GM21528 (cell line): ENCODE measurements at regions not wholly inside any gene's neighbourhood (a gene's known extent, or its start where the extent isn't known, plus 50 kb on each side); places are given as distances from the start of the nearest gene placed in this dataset.

Source experiments
- ATAC-seq: cut with Tn5 transposase; IDR thresholded peaks from one replicate; pipeline ENCODE4 v1.9.1; 2021; ENCODE audit warnings: mild to moderate bottlenecking, moderate library complexity; ENCODE audit not compliant: unreplicated experiment, low FRiP score

DNA sequence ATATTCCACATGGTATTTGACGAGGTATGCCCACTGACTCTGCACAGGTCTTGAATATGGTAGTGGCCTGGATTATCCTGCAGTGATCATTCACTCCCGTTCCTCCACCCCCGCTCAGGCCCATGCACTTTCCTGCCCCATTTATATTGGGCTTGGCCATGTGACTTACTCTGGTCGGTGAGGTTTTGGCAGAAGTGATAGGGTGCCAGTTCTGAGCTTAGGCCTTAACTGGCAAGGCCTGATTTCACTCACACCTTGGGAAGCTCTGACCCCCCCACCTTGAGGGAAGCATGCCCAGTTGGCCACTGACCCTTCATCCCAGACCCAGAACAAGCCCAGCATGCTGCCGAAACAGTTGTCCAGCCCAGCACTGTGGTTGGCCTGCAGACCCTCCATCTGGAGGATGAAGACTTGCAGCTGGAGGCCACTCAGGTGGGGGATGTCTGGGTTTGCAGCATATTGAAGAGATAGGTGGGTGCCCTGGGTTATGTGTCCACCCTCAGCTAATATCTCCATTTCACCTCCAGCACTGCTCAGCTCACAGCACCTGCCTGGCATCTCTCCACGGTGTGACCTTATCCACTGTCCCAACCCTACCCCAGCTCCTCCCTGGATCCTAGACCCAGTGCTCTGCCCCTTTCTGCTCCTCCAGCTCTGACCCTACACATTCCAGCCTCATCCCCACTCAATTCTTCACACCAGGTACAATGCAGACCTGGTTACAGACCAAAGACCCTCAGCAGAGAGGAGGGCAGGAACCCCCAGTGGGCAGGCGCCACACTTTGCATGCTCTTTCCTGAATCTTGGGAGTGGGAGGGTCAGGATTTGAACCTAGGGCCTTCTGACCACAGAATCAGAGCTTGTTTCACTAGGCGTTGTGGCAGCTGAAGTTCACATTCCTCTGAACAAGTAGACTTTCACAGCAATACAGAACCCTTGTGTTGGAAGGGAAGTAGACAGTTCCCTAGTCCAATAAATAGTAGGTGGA, 138.1 kb upstream of the CHST15 start:
- no peak for ATAC-seq

DNA sequence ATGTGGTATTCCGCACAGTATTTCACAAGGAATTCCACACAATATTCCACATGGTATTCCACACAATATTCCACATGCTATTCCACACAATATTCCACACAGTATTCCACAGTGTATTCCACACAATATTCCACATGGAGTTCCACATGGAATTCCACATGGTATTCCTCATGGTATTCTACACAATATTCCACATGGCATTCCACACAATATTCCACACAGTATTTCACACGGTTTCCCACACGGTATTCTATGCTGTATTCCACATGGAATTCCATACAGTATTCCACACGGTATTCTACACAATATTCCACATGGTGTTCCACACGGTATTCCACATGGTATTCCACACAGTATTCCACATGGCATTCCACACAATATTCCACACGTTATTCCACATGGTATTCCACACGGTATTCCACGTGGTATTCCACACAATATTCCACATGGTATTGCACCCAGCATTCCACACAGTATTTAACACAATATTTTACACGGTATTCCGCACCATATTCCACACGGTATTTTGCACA, 137.3 kb upstream of the CHST15 start:
- no peak for ATAC-seq

DNA sequence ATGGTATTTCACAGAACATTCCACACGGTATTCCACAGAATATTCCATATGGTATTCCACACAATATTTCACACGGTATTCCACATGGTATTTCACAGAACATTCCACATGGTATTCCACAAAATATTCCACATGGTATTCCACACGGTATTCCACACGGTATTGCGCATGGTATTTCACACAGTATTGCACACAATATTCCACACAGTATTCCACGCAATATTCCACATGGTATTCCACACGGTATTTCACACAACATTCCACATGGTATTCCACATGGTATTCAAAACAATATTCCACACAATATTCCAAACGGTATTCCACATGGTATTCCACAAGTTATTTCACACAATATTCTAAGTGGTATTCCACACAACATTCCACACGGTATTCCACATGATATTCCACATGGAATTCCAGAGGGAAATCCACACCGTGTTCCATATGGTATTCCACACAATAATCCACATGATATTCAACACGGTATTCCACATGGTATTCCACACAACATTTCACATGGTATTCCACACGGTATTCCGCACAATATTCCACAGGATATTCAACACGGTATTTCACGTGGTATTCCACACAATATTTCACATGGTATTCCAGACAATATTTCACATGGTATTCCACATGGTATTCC, 136.7 kb upstream of the CHST15 start:
- no peak for ATAC-seq

DNA sequence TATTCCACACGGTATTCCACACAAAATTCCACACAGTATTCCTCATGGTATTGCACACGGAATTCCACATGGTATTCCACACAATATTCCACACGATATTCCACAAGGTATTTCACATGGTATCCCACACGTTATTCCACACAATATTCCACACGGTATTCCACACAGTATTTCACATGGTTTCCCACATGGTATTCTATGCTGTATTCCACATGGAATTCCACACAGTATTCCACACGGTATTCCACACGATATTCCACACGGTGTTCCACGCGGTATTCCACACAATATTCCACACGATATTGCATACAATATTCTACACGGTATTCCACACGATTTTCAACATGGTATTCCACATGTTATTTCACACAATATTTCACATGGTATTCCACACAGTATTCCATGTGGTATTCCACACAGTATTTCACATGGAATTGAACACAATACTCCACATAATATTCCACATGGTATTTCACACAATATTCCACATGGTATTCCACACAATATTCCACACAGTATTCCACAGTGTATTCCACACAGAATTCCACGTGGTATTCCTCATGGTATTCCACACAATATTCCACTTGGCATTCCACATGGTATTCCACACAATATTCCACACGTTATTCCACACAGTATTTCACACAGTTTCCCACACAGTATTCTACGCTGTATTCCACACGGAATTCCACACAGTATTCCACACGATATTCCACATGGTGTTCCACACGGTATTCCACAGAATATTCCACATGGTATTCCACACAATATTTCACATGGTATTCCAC, 136.0 kb upstream of the CHST15 start:
- no peak for ATAC-seq

DNA sequence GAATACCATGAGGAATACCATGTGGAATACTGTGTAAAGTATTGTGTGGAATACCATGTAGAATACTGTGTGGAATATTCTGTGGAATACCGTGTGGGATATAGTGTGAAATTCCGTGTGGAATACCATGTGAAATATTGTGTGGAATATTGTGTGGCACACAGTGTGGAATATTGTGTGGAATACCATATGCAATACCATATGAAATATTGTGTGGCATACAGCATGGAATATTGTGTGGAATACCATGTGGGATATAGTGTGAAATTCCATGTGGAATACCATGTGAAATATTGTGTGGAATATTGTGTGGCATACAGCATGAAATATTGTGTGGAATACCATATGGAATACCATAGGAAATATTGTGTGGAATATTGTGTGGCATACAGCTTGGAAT, 135.1 kb upstream of the CHST15 start:
- no peak for ATAC-seq

DNA sequence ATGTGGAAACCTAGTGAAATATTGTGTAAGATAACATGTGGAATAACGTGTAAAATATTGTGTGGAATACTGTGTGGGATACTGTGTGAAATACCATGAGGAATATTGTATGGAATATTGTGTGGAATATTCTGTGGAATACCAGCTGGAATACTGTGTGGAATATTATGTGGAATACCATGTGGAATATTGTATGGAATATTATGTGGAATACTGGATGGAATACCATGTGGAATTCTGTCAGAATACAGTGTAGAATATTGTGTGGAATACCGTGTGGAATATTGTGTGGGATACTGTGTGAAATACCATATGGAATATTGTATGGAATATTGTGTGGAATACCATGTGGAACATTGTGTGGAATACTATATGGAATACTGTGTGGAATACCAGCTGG, 134.6 kb upstream of the CHST15 start:
- no peak for ATAC-seq

DNA sequence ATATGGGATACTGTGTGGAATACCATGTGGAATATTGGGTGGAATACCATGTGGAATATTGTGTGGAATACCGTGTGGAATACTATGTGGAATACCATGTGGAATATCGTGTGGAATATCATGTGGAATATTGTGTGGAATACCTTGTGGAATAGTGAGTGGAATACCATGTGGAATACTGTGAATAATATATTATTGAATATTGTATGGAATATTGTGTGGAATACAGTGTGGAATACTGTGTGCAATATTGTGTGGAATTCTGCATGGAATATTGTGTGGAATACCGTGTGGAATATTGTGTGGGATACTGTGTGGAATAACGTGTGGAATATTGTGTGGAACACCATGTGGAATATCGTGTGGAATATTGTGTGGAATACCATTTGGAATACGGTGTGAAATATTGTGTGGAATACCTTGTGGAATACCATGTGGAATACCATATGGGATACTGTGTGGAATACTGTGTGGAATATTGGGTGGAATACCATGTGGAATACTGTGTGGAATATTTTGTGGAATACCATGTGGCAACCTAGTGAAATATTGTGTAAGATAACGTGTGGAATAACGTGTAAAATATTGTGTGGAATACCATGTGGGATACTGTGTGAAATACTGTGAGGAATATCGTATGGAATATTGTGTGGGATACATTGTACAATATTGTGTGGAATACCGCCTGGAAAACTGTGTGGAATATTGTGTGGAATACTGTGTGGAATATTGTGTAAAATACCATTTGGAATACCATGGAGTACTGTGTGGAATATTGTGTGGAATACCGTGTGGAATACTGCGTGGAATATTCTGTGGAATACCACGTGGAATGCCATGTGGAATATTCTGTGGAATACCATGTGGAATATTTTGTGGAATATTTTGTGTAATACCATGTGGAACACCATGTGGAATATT, 133.9 kb upstream of the CHST15 start:
- ATAC-seq: no peak

DNA sequence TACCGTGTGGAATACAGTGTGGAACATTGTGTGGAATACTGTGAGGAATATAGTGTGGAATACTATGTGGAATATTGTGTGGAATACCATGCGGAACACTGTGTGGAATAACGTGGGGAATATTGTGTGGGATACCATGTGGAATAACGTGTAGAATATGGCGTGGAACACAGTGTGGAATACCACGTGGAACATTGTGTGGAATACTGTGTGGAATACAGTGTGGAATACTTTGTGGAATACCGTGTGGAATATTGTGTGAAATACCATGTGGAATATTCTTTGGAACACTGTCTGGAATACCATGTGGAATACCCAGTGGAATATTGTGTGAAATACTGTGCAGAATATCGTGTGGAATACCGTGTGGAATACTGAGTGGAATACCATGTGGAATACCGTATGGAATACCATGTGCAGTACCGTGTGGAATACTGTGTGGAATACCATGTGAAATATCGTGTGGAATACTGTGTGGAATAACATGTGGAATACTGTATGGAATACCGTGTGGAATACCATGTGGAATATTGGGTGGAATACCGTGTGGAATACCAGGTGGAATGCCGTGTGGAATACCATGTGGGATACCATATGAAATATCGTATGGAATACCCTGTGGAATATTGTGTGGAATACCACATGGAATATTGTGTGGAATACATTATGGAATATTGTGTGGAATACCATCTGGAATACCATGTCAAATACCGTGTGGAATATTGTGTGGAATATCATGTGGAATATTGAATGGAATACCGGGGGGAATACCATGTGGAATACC, 133.1 kb upstream of the CHST15 start:
- no peak for ATAC-seq

DNA sequence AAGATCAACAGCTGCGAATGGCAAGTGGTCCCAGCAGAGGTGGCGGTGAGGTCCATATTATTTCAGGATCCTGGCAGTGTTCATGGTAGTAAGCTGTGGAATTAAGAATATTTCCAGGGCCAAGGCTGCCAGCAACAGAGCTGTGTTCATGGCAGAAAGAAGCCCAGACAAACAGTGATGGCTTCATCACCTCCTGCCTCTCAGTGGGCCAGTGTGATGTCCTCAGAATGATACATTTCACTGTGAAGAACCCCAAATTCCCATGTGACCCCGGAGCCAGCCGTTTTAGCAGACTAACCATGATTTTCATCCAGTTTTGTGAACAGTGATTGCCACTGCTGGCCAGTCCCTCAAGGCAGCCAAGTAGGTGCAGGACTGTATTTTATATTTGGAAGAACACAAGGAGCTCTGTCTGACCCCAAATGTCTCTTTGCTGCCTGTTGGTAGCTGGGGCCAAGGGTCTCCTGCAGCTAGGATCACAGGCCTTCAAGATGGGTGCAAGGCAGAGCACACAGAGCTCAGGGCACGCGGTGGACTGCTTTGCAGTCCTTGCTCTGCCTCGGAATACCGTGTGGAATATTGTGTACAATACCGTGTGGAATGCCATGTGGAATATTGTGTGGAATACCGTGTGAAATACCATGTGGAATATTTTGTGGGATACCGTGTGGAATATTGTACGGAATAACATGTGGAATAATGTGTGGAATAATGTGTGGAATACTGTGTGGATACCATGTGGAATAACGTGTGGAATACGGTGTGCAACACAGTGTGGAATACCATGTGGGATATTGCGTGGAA, 132.3 kb upstream of the CHST15 start:
- no peak for ATAC-seq

DNA sequence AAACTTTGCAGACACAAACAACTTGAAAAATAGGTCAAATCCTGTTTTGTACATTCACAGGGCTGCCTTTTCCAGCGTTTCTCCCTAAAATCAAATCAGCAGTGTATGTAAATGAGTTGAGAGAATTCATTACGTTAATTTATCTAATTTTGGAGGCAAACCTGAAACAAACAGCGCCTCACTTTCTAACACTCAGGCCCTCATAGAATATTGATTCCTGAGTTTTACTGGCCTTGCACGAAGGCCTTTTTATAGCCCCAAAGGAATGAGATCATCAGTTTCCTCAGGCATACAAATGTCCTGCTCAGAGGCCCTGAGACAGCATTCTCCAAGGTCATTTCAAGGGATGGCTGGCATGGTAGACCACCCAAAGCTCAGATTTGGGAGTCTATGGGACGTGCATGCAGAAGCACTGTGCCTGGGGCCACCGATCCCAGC, 131.7 kb upstream of the CHST15 start:
- ATAC-seq: no peak

DNA sequence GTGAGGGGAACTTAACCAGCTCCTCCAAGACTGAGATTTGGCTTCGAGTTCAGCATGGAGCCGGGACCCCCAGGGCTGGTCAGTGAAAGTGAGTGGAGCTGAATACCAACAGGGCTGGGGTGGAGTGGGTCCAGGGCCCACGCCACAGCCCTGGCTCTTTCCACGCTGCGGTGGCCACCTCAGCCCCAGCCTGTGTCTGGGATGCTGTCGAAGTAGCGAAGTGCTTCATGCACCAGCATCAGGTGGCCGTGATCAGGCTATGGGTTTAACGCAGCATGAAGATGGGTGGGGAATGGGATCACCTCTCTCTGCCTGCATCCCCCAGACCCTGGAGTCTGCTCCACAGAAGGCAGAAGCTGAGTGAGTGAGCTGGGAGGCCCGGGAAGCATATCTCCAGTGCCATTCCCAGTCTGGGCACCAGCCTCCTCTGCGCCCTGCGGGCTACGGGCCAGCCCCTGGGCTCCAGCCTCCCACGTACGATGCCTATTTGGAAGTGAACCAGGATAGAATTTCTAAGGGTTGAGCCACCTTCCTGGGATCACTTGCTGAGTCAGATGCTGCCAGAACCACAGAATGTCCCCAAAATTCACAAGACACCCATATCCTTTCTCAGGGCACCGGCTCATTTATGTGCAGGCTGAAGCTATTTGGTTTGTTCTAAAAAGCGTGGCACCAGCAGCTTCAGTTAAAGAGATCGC, 131.1 kb upstream of the CHST15 start:
- no peak for ATAC-seq

DNA sequence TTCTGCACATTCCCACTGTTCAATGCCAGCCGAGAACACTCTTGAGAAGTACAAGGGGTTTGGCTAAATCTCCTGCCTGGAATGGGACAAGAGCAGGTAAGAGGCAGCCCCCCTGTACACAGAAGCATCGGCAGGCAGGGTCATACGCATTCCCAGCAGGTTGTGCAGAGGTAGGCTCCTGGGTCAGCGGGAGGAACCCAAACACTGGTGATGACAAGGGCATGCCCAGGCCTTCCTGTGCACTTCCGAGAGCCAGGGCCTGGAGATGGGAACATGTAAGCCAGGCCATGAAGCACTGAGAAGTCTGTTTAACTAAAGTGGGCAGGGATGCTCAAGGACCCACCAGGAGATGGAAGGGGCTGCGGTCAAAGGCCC, 130.3 kb upstream of the CHST15 start:
- no peak for ATAC-seq

DNA sequence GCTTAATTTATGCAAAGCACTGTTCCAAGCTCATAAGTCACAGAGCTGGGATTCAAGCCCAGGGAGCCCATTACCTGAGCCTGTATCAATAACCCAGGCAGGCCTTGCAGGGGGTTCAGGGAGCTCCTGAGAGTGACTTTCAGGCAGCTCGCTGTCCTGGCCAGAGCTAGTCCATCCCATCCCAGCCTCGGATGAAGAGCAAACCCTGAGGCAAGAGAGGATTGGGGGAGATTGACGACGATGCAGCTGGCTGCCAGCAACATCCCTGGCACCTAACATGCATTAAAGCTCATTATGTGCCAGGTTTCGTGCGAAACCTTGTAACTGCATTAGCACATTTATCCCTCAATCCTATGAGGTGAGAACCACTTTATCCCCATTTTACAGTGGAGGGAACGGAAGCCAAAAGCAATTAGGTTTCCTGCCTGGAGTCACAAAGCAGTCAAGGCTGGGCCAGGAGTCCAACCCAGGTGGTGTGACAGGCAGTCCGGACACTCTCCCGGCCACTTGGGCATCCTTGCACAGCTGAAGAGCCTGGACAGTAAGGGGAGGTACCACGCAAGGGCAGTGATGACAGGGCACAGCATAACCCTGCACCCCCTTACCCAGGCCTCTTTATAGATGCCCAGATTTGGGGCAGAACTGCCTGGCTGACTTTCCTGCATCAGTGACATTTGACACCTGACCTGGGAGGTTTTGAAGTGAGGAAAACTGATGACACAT, 129.8 kb upstream of the CHST15 start:
- no peak for ATAC-seq

DNA sequence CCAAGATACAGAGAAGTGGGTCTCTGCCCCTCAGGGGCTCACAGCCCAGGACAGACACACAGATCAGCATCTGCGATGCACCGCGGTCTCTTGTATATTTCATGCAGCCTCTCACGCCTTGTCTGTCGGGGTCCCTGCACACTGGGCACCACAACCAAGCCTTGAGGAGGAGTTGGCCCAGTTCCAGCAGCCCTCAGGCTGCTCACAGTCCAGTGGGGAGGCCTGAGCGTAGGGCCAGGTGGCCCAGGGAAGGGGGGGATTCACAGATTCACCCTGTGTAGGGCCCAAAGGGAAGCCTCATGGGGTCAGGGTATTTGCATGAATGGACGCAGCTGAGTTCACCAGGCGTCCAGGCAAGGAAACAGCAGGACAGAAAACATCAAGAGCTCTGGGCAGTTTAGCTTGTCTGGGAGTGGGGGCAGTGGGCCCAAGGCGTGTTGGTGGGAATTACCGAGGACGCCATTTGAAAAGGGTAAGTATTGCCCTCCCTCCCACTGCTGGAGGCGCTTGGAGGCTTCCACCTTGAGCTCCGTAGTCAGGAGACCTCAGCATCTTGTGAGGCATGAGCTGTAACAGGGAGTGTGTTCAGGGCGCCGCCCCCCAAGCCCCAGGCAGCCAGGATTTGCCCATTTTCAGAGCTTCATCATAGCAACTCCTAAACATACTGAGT, 129.1 kb upstream of the CHST15 start:
- ATAC-seq: no peak

DNA sequence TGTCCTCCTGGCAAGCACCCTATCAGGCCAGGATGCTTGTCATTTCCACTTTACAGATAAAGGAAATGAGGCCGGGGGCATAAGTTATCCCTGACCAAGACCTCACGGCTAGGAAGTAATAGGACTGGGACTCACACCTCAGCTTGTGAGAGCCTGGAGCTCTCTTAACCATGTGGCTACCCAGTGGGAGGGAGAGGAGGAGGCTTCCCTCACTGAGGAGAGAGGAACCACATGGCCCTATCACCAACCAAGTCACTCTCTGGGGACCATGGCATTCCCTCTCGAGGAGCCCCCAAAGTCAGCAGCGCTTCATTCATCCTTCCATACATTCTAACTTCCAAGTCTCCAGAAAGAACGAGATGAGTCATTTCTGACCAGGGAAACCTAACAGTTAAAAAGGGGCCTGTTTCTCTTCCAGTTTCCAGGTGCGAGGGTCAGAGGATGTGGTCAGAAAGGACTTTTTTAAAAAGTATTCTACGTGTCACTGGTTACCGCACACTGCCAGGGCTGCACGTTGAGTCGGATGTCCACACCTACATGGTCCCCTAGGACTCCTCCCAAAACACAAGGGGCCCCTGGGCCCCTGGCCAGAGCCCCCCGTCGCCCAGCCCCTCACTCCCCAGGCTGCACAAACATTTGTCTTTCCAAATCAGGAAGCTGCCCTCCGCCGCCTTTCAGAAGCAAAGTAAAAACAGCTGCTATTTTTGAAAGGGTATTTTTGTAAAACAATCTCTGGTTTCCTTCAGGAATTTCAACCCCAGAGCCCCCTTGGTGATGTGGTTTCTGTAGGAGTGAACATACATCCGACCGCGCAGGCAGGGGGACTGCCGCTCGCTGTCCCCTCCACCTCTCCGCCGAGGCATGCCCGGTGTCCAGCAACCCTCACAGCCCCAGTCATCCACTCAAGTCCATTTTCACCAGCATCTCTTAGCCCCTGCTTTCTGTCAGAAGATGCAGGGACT, 128.2 kb upstream of the CHST15 start:
- ATAC-seq: peak; percentile 59
